HCEC 1CT (cell line): ENCODE measurements at regions not wholly inside any gene's neighbourhood (a gene's known extent, or its start where the extent isn't known, plus 50 kb on each side); places are given as distances from the start of the nearest gene placed in this dataset.
A peak's percentile ranks its signal among the peaks of the same experiment; 100 is the strongest.

Experiments used
- DNase-seq: peaks from one replicate; pipeline ENCODE4 v3.0.0-alpha.2; 2017

DNA sequence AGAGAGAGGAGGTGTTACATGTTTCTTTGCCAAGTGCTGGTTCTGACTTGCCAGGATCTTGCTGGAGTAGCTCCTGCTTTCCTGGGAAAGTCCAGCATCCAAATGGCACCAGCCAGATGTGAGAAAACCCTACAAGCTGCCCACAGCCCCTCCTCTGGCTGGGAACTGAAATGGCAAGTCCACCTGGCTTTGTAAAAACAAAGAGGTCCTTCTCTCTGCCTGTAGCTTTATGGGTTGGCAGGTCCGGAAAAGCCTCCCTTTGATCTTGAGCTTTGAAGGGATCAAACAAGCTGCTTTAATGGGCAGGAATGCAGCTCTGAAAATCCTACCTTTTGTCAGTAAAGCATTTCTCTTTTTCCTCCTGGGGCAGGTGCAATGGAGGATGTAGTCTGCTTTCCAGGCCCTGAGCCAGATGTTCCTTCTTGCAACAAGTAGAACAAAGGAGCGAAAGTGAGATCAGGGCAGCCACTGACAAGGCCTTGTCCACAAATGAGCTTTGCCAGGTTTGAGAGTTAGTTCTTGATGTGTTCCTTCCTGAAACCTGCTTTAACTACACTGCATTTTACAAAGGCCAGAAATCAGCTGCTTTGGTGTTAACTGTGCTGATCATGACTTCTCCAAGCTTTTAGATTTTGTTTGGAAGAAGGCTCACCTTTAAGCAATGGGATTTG, 456.7 kb downstream of the ZNF608 start:
- DNase-seq, result no peak

DNA sequence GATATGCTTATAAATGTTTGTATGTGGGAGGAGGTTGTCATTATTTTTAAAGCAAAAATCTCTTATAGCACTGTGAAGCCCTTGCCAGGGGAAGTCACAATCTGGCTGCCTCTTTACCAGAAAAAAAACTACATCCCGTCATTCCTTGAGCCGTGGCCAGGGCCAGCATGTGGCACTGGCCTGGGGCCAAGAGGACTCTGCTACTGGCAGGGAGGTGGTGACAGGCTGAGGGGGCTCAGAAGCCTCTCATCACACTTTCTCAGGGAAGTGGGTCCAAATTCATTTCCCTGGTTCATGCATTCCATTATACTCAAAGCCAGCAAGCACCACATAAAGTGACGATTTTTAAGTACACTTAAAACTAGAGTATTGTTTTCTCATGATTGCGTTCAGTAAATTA, 457.3 kb downstream of the ZNF608 start:
- DNase-seq, result no peak

DNA sequence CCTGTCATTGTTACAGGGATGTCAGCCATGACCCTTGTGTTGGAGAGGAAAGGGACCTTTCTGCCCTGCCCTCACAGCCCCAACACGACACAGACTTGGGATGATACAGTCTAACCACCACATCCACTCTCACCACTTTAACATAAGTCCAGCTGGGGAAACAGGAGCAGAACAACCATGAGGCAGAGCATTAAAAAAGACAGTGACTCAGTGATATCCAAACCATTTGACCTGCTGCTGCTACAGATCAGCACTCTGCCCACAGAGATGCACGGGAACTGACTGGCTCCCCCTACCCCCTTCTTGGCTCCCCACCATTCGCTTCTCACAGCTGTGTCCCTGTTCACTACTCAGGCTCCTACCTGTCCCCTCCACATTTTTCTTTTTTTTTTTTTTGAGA, 458.6 kb downstream of the ZNF608 start:
- DNase-seq, result no peak

DNA sequence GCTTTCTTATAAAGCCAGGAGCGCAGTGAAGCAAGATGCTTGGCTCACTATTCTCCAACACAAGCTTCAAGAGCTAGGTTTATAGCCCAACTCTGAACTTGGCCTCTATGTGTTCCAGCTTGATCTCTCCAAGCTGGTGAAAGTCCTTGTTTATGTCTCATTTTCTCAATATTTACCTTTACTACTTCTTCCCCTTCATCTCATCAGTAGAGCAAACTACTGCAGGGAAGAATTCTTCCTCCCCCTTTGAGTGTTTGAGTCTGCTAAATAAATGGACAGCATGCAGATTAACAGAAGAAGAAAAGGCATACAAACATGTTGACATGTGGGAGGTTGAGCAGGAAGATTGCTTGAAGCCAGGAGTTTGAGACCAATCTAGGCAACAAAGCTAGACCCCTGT, 460.7 kb downstream of the ZNF608 start:
- no peak for DNase-seq

DNA sequence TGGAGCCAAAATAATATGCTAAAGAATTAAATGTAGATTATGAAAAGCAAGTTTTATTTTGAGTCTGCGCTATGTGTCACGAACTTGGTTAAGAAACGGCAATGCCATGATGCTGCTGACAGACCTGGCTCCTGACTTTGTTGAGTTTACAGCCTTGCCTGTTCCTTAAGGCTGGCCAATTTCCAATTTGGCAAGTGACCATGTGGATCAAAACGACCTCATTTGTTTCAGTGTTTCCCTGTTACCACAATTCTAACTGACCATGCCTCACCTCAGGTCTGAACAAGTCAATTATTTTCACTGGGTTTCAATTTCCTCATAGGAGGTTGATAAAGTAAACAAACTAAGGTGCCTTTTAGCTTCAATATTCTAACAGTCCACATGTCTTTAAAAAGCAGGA, 461.4 kb downstream of the ZNF608 start:
- DNase-seq, result no peak

DNA sequence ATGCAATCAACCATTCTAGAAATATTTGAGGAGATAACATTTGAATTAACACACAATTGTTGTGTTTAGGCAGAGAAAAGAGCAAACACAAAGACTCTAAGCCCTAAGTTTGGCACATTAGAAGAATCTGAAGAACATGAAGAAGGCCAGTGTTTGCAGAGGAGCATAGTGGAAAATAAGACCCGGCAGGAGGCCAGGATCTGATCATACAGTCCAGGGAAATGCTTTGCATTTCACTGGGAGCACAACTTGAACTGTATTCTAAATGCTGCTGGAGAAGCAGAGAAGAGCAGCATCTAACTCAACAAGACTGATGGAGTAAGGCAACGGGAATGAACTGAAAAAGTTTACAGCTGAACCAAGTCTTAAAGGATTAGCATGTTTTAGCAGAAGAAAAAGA, 463.4 kb downstream of the ZNF608 start:
- DNase-seq, result no peak

DNA sequence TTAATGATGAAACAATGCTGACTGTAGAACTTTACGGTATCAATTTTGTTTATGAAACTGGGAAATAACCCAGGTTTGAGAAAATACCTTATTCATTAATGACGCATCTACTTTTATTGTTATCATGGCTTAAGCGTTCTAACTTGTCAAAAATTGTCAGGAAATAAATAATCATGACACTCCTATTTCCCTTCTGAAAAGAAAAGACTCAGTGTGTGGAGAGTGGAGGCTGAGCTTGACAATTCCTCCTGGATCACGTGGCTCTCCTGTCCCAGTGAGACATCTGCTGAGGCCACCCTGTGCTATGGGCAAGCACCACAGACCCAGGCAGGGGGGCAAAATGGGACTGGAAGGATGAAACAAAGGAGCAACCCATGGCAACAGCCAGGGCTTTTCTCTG, 466.4 kb downstream of the ZNF608 start:
- DNase-seq, result no peak

DNA sequence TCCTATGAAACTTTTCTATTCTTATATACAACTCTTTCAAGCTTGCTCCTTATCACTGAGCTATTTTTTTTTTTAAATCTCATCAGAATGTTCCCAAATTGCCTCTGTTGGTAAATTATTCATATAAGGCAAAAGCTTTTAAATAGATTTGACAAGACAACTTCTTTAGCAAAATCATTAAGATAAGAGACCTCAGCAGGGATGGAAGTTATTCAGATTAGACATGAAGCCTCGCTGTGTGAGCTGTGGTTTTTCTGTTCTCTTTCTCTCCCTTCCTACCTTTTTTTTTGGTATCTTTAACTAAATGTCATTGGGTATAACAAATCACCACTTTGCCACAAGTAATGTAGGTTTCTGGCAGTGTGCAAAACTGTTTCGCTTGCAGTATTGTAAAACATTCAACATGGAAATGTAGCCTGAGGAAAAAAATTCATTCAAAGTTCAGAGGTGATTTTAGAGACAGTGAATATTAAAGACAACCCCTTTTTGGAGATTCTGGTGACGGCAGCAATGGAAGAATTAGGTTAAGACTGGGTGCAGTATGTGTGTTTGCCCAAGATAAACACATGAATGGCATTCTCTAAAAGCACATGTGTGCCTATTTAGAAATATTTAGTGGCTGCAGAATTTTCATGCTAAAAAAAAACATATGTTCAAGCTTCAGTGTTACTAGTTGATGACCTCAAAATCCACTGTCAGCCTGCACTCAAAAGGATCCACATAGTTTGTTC, 467.1 kb downstream of the ZNF608 start:
- no peak for DNase-seq

DNA sequence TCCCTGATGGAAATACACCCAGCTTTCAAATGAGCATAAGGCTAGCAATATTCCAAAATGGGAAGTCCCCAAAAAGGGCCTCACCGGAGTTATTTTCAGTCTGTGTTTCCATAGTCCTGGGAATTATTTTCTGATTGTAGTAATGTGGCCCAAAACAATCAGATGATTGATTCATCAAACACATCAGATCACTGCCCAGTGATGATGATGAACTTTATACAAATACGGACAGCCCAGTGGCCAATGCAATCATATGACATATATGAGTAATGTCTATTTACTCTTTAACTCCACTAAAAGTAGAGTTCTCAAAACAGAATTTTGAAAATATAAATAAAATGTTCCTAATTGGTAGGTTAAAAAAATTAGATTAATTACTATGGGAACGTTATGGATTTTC, 467.8 kb downstream of the ZNF608 start:
- no peak for DNase-seq

DNA sequence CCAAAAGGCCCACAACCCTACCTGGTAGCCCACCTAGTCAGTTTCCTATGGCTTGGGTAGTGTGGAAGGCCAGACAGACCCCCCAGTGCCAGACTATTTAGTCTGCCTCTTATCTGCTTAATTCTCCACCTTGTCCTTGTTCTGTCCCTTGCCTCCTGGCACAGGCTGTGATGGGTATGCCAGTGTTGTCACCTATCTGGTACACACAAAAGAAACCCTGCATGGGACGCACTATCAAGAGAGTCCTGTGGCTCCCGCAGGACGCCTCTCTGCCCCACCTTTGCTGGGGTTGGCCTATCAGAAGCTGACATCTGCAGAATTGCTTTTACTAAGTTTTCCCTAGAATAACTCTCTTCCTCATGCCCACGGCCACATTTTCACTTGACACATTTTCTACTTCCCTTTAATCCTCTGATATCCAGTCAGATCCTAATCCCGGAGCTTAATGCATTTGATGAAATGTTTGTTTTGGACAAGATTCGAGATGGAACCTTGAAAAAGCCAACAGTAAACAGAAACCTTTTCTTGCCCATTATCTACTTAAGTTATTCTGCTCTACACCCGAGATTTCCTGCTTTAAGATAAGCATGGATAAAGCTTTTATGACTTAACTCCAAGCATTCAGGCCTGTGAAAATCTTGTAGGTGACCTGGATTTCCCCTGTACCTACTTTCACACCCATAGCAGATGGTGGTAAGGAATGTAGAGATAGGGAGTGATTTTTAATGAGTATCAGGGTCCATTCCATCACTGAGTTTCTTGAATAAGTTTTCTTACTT, 468.5 kb downstream of the ZNF608 start:
- DNase-seq, result no peak

DNA sequence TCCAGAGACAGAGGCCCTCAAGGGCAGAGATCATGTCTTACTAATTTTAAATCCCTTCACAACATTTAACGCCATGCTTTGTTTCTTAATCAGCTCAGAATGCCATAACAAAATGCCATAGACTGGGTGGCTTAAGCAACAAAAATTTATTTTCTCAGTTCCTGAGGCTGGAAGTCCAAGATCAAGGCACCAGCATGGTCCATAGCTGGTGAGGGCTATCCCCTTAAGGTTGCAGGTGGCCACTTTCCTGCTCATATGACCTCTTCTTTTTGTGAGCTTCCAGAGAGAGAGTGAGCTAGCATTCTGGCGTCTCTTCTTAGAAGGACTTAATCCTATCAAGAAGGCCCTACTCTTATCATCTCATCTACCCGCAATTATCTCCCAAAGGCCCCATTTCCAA, 470.3 kb downstream of the ZNF608 start:
- no peak for DNase-seq

DNA sequence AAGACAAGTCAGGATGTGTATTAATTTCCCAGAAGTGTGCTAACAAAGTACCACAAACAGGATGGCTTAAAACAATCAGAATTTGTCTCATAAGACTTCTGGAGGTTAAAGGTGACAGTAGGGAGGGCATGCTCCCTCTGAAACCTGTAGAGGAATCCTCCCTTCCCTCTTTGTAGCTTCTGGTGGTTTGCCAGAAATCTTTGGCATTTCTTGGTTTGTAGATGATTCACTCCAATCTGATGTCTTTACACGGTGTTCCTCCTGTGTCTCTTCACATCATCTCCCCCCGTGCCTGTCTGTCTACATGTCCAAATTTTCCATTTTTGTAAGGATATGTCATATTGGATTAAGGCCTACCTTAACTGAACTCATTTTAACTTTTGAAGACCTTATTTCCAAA, 471.5 kb downstream of the ZNF608 start:
- peak; percentile 27 for DNase-seq

DNA sequence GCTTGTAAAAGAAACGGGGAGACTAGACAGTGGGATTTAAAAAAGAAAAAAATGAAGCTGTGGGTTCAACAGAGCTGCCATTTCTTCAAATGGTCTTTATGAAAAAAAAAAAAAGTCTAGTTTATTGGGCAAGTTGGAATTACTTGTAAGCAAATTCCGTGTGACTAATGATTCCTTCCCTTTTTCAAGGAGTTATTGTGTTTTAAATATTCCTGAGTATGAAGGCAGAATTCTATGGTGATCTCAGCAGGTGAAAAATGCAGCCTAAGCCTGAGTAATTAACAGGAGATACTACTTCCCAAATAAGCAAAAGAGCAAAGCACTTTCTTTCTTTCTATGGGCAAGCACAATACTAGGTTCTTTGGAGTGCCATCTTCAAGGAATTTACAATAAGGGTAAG, 481.9 kb downstream of the ZNF608 start:
- no peak for DNase-seq

DNA sequence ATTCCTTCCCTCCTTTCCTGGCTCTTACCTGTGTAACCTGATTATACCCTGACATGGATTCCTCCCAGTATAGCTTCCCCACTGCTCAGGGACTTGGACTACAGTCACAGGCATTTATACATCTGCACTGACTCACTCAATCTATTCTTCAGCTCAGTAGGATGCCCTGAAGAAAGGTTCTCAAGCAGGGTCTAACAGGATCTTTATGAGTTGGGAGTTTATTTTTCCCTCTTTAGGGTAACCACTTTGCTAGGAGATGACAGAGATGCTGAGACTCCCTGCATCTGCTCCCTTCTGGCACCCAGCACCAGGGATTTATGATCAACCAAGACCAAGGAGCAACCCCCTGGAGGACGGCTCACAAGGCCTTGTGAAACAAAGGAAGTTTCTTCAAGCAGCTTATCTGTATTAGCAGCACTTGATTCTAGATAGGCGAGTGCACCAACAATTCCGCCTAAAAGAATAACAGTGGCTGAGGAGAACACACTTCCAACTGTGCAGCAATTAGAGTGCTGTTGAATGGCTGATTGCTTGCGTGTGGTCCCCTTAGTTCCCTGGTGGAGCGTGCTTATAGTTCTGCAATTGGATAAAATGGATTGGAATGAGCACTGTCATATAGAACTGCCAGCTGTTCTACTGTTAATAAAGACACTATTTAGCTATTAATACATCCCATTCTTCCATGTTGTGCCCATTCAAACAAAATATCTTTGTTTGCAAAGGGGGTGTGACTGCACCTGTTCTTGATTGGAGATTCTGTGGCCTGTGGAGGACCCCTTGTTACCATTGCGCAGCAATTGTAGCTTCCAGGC, 482.6 kb downstream of the ZNF608 start:
- no peak for DNase-seq

DNA sequence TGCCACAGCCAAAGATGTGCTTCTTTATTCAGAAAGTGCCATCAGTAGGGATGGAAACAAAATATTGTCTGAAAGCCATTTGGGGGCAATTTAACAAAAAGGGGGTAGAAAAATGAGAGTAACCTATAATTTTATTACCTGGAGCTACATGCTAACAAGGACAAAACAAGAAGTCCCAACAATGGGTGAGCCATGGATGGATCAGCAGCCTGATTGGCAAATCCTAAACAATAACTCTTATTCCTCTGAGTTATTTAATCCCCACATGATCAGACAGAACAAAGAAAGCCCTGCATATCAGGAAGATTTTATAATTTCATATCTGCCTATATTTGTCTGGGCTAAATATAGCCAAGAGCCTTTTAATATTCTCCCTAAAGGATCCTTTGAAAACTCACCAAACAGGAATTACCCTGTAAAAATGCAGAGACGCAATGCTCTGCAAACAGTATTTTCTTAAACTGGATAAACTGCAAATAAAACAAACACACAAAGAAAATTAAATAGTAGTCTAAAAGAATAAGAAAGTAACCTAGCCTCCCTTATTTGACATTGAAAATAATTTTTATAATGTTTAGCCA, 483.4 kb downstream of the ZNF608 start:
- no peak for DNase-seq

DNA sequence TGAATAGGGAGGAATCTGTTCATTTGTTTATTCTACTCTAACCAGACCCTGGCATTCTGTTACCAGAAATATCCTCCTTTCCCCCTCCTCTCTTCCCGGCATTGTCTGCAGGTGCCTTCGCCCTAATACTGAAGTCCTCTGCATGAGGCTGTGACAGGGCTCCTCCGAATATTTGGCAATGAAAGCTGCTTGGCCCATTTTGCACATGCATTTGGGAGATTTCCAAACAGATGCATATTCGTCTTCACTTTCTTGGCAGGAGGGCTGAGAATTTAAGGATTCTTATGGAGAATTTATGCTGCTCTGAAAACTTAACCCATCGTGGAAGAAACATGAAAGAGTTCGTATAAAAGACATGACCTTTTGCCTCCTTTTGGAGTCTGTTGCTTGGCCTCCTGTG, 484.0 kb downstream of the ZNF608 start:
- no peak for DNase-seq

DNA sequence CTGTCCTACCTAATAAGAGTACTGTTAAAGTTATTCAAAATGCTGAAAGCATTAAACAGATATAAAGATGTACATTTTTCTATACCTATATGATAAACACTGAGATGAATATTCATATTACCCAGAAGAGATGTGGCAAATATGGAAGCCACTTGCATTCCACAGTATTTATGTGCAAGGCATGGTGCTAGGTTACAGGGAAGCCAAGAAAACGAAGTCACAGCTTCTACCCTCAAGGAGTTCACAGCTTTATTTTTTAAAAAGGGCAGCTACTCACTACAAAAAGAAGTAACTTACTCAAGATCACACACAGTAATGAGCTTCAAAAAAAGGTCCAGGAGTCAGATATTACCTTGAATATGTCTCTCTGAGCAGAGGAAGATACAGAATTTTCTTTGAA, 484.6 kb downstream of the ZNF608 start:
- DNase-seq, result no peak

DNA sequence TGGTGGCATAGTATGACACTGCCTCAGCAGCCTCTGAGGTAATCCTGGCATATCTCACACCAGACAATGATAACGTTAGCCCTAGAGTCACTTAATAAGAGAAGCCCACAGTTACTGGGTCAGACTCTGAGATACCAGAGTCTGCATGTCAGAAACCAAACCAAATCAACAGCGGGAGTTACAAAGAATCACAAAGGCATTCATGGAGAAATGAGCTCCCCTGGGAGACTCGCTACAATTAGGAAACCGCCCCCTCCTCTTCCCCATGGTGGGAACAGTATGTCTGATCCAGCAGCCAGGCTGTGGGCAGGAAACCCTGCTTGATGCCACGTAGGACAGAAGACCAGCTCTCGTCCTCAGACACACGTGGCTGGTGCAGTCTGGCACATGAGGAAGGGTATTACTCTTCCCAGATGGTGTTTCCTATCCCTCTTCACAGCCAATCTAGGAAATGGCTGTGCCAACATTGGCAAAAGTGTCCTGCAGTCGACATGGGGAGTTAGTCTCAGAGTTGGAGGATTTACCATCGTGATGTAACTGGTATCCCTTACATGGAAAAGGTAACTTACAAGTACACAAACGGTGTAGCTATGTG, 485.4 kb downstream of the ZNF608 start:
- DNase-seq, result no peak

DNA sequence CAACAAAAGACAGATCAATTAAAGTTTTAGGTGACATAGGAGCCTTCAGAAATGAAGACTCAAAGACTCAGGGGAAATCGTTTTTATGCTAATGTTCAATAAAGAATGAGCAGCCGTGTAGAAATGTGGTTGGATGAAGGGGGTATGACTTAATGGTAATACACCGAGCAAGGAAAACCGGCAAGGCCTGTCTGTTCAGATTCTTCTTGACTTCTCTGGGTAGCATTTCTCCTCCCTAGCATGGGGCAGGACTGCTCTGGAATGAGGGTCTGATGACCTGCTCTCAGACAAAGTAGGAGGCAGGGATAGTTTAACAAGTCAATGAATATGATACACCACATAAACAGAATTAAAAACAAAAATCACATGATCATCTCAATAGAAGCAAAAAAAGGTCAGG, 487.4 kb downstream of the ZNF608 start:
- DNase-seq, result no peak

DNA sequence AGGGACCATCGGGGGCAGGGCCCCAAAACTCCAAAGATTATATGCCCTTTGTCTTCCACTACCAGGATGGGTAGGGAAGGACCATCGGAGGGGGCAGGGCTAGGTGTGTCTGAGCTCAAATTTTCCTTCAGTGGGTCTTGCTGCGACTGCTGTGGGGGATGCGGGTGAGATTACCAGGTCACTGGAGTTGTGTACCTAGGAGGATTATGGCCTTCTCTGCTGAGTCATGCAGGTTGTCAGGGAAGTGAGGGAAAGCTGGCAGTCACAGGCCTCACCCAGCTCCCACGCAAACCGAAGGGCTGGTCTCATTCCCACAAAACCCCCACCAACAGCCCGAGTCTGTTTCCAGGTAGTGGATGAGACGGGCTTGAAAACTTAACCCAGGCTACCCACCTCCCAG, 489.4 kb downstream of the ZNF608 start:
- DNase-seq, result no peak

DNA sequence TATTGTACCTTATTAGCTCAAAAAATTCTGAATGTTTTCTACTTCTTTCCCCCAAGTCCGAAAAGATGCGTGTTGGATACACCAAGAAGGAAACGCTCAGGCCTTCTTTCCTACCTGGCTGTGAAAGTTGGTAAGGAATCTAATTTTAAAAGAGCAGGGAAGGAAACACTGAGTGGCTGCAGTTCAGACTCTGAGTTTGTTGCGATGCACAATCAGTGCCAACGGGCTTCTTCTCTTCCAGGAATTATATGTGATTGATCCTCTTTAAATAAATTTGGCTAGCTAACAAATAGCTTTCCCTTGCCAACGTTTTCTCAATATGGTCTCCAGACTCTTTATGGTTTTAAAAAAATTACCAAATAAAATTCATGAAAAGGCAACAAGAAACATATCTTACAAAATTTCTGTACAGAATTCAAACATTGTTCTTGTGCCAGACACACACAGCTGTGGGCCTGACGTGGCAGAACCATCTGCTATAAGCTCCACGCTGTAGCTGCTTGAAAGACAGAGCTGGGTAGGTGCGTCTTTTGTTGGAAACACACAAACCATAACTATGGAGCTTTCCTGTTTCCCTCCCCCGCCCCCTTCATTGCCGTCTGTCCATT, 493.1 kb downstream of the ZNF608 start:
- DNase-seq, result no peak

DNA sequence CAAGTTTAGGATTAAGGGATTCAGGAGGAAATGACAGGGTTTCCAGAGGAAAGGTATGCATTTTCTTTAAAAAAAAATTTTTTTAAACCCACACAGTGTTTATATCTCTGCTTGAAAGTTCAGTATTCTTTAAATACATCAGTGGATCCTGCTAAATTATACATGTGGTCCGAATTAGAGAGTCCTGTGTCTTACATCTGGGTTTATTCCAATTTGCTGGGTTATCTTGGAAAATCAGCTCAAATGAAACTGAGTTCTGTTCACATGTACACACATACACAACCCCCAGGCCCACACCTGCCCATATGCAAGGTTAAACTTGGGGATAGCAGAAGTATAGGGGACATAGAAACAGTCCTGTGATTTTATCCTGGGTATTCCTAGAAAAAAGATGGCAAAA, 493.7 kb downstream of the ZNF608 start:
- no peak for DNase-seq
